ENCODE measurements at regions not wholly inside any gene's neighbourhood (a gene's known extent, or its start where the extent isn't known, plus 50 kb on each side); places are given as distances from the start of the nearest gene placed in this dataset.

- peak; percentile 43 to 57 (median 52) for TF ChIP-seq CTCF (IDR thresholded peaks at IDR 0.05 in 2 of 3, conservative IDR thresholded peaks at IDR 0.05 in 1 of 3; ENCODE audit: insufficient read depth in 2 of 3, low read depth in 1 of 3, low read length in 3 of 3)
These were observed 118.3 kb downstream of the DNAAF6 start (continued) for GRCh38 chrX:107324493-107325310.

- TF ChIP-seq AFF4 (CRISPR knock-in tag; IDR thresholded peaks at IDR 0.05) (no peak), ZNF217 (CRISPR knock-in tag; IDR thresholded peaks at IDR 0.05) (no peak), PYGO2 (tag; IDR thresholded peaks at IDR 0.05) (no peak), ZNF165 (CRISPR knock-in tag; IDR thresholded peaks at IDR 0.05; ENCODE audit: borderline replicate concordance) (no peak), NR0B1 (IDR thresholded peaks at IDR 0.05; ENCODE audit: partially characterized antibody) (no peak)
- H3K79me2 ChIP-seq (ENCODE audit: control insufficient read depth, insufficient read depth, low read length) = no peaks in the 10 kb centered on the region
- H3K9ac ChIP-seq (ENCODE audit: insufficient read depth in 1 of 2, low read depth in 2 of 2, low read length in 2 of 2) = no peak overlapping the region
- 3% methylated on average over 6 of the region's 9 CpGs for WGBS (ENCODE audit: insufficient coverage, low coverage, missing lambda C conversion rate)
- in situ Hi-C loops (cut with MboI) = no loop called here
- H3K4me3 ChIP-seq = no peak overlapping the region
- FAIRE-seq = no peak
- no peaks in the 10 kb centered on the region for H3K36me3 ChIP-seq (ENCODE audit: control insufficient read depth, insufficient read depth, low read length)
- no peaks in the 10 kb centered on the region for H3K9me1 ChIP-seq (ENCODE audit: control insufficient read depth, insufficient read depth, low read length)
- intact Hi-C loops (cut with micrococcal nuclease) = loop anchor here (2.0 to 5.0 kb wide), 2 partner anchors 301 to 433 kb away; no protein-coding TSS in a partner anchor
- no peak for DNase-seq (ENCODE audit: extremely low read depth in 1 of 4, low spot score in 3 of 4)
- H3K27me3 ChIP-seq (ENCODE audit: control insufficient read depth in 2 of 2, insufficient read depth in 2 of 2, low read length in 2 of 2) = no peaks in the 10 kb centered on the region
- no peaks in the 10 kb centered on the region for H4K20me1 ChIP-seq (replicated peaks; ENCODE audit: control insufficient read depth, insufficient read depth, low read length)
- BruUV-seq (replicated peaks) = no TSS peak
- no peak overlapping the region for H3K27ac ChIP-seq (ENCODE audit: extremely low read depth, low read depth, low read length)
- H3K9me3 ChIP-seq (replicated peaks; ENCODE audit: control insufficient read depth, insufficient read depth, low read depth, low read length) = no peaks in the 10 kb centered on the region
- peaks cover 0 to 13% of the 10 kb centered on the region in 2 experiments; a peak in 2 of 5 replicates for H3K4me1 ChIP-seq (replicated peaks in 1 of 2; ENCODE audit: control insufficient read depth in 2 of 2, insufficient read depth in 2 of 2, low read length in 2 of 2)
- ChIA-PET CTCF (ENCODE audit: low intra/inter-chr PET ratio) (no interaction called here), POLR2A (interaction anchor here (0.5 to 1.8 kb wide), 2 partner anchors 12 to 33 kb away, joined by 3 to 5 read pairs; no protein-coding TSS in a partner anchor)
- no peak overlapping the region for H3K4me2 ChIP-seq (ENCODE audit: insufficient read depth, low read length)
- no peak for ATAC-seq
- no peak overlapping the region for H2AFZ ChIP-seq (ENCODE audit: low read depth, low read length)
These were observed 119.1 kb downstream of the DNAAF6 start for GRCh38 chrX:107325467-107325866.

All from K562 (cell line).